H1 (cell line): ENCODE measurements at regions not wholly inside any gene's neighbourhood (a gene's known extent, or its start where the extent isn't known, plus 50 kb on each side); places are given as distances from the start of the nearest gene placed in this dataset.

Experiments
- CHD7 ChIP-seq: fragments of 300-600 bp; sonication (generic); IDR thresholded peaks from 2 replicates; pipeline ENCODE4 v1.7.1; 2012; ENCODE audit warnings: low read length, moderate library complexity, mild to moderate bottlenecking, inconsistent platforms; ENCODE audit not compliant: insufficient replicate concordance
- TAF7 ChIP-seq: optimal IDR thresholded peaks from 2 replicates; pipeline ENCODE3; 2011; ENCODE audit warnings: low read depth, mild to moderate bottlenecking, inconsistent platforms, low read length, moderate library complexity, borderline replicate concordance

GRCh38 chr10:29181936-29182335 is 106.9 kb upstream of the LYZL1 start (continued):
- no peak for TF ChIP-seq CHD7
- no peak for TF ChIP-seq TAF7
